ENCODE measurements at regions not wholly inside any gene's neighbourhood (a gene's known extent, or its start where the extent isn't known, plus 50 kb on each side); places are given as distances from the start of the nearest gene placed in this dataset.

DNA sequence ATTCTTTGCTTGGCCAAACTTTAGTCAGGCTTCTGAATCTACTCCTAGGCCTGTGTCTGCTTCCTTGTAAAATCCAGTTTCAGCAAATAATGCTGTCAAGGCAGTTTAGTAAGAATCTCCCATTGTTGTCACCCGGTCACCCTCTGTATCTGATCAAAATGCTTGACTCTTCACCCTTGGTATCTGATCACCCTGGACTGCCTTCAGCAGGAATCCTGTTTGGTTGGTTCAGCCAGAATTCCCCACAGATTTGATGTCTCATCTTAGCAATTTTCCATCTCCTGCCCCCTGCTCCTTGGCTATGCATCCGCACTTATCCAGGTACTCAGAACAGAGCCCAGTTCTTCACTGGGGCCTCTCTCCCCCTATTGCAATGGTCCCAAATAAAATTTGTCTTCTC is 172.4 kb upstream of the UBL3 start:
- Histone ChIP-seq H3K27me3 (no peaks in the 10 kb centered on the region), H3K4me3 (no peak overlapping the region), H3K9me3 (no peaks in the 10 kb centered on the region), H3K27ac (no peak overlapping the region), H3K9ac (ENCODE audit: low read depth in 2 of 2, low read length in 2 of 2) (no peak overlapping the region), H3K4me1 (no peaks in the 10 kb centered on the region), H3K36me3 (no peaks in the 10 kb centered on the region)
- no peak for DNase-seq
- intact Hi-C loops (cut with DNase I): no loop called here
- TF ChIP-seq, protein P1, sequence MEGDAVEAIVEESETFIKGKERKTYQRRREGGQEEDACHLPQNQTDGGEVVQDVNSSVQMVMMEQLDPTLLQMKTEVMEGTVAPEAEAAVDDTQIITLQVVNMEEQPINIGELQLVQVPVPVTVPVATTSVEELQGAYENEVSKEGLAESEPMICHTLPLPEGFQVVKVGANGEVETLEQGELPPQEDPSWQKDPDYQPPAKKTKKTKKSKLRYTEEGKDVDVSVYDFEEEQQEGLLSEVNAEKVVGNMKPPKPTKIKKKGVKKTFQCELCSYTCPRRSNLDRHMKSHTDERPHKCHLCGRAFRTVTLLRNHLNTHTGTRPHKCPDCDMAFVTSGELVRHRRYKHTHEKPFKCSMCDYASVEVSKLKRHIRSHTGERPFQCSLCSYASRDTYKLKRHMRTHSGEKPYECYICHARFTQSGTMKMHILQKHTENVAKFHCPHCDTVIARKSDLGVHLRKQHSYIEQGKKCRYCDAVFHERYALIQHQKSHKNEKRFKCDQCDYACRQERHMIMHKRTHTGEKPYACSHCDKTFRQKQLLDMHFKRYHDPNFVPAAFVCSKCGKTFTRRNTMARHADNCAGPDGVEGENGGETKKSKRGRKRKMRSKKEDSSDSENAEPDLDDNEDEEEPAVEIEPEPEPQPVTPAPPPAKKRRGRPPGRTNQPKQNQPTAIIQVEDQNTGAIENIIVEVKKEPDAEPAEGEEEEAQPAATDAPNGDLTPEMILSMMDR (IDR thresholded peaks at IDR 0.05): no peak

DNA sequence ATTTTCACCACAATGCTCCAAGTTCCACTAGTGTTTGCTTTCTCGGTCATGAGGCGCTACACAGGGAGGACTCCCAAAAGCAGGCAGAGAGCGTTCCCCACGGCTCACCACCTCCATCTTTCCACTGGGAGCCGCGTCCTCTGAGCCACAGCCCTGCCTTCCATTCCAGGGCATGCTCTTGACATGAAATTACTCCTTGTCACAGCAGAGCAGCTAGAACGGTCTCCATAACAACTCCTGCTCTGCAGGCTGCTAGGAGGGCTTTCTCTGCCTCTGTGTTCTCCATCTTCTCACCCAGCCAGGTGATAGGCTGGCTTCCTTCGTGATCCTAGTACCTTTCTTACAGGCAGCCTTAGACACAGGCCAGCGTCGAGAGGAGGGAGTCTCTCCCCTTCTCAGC is 171.8 kb upstream of the UBL3 start:
- Histone ChIP-seq H3K27me3 (no peaks in the 10 kb centered on the region), H3K27ac (no peak overlapping the region), H3K4me1 (no peaks in the 10 kb centered on the region), H3K9ac (ENCODE audit: low read depth in 2 of 2, low read length in 2 of 2) (no peak overlapping the region), H3K4me3 (no peak overlapping the region), H3K9me3 (no peaks in the 10 kb centered on the region), H3K36me3 (no peaks in the 10 kb centered on the region)
- intact Hi-C loops (cut with DNase I): no loop called here
- TF ChIP-seq, protein P1 (IDR thresholded peaks at IDR 0.05): no peak
- DNase-seq: no peak

DNA sequence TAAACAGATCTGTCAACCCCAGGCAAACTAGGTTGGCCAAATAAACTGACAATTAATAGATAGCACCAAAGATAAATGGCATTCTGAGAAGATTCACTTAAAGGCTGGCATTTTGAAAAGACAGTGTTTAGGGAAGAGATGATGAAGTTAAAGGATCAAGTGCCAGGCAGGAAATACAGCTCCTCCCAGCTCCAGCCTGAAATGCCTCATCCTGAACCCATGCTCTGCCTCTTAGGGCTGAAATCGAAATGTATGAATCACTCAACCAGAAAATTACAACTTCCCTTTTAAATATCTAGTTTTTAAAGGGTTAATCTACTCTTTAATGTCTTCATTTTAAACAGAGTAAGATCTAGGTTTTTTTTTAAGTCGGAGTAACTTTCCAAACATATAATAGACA is 171.2 kb upstream of the UBL3 start:
- H3K4me3 ChIP-seq: no peak overlapping the region

DNA sequence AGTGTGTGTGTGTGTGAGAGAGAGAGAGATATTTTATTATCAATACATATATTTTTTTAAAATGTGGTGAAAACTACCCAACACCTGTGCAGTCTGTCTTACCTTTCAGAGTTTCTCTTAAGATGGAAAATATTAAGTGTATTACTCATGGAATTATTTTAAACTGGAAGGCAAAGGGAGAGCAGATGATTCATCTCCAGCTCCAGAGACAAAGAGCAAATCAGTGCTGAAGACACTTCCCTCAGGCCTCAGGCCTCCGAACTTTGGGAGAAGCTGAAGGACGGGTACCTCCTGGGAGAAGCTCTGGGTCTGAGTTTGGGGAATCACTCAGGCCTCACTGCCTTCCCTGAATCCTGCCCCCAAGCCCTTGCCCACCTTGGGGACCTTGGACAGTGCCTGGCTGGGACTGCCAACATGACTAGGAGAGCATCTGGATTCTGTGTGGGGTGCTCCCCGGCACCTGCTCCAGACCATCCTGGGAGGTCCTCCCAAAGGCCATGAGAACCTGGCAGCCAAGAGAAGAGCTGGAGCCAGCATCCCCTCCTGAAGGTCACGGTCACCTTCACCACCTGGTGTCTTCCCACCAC is 170.4 kb upstream of the UBL3 start:
- TF ChIP-seq, protein P1 (IDR thresholded peaks at IDR 0.05): no peak
- Histone ChIP-seq H3K9me3 (no peaks in the 10 kb centered on the region), H3K4me3 (no peak overlapping the region), H3K9ac (ENCODE audit: low read depth in 2 of 2, low read length in 2 of 2) (no peak overlapping the region), H3K36me3 (no peaks in the 10 kb centered on the region), H3K27ac (no peak overlapping the region), H3K27me3 (no peaks in the 10 kb centered on the region), H3K4me1 (no peaks in the 10 kb centered on the region)
- no peak for DNase-seq
- intact Hi-C loops (cut with DNase I): no loop called here

More for the DNA sequence above, 171.2 kb upstream of the UBL3 start:
- DNase-seq: no peak
- no peak overlapping the region for H3K27ac ChIP-seq
- TF ChIP-seq, protein P1 (IDR thresholded peaks at IDR 0.05): no peak
- H3K36me3 ChIP-seq: no peaks in the 10 kb centered on the region
- no peaks in the 10 kb centered on the region for H3K9me3 ChIP-seq
- no peaks in the 10 kb centered on the region for H3K4me1 ChIP-seq
- intact Hi-C loops (cut with DNase I): no loop called here
- H3K9ac ChIP-seq (ENCODE audit: low read depth in 2 of 2, low read length in 2 of 2): no peak overlapping the region
- H3K27me3 ChIP-seq: no peaks in the 10 kb centered on the region

DNA sequence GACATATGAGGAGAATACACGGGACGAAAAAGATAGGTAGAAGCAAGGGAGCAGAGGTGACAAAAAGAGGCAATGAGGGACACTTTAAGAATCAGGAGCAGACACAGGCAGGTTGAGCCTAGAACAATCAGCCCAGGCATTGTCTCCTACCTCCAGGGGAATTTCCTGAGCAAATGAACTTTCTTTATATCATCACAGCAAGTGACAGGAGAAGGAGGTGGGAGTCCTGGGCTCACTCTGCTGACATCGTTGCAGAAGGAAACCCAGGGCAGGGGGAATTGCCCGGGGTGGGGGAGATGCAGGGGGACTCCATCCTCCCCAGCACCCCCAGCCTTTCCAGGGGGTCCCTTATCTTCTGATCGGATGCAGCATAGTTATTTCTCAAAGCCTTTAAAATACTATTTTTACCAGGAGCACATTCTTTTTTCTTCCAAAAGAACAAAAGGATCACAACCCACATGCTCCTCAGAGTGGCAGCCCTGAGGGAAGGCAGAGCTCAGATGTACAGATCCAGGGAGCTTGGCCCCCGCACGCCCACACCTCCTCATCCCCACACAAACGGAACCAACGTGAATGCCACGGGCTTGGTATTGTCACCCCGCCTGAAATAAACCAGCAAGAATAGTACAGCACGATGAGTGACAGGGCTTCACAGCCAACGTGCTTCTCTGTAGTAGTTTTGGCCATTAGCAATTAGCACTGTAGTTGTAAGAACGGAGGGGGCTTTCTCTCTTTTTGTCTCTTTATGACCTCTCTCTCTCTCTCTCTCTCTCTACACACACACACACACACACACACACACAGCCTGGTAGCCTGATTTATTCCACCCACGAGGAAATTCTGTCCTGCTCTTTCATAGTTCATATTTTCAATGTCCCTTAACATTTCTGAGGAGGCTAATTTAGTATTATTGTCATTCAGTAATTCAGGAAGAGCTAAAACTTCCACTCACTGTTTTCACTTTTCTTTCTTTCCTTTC is 169.5 kb upstream of the UBL3 start:
- intact Hi-C loops (cut with DNase I): no loop called here
- no peak for DNase-seq
- H3K36me3 ChIP-seq: no peaks in the 10 kb centered on the region
- no peak overlapping the region for H3K4me3 ChIP-seq
- no peaks in the 10 kb centered on the region for H3K27me3 ChIP-seq
- H3K9me3 ChIP-seq: no peaks in the 10 kb centered on the region
- TF ChIP-seq, protein P1 (IDR thresholded peaks at IDR 0.05): no peak
- H3K4me1 ChIP-seq: no peaks in the 10 kb centered on the region
- no peak overlapping the region for H3K27ac ChIP-seq
- H3K9ac ChIP-seq (ENCODE audit: low read depth in 2 of 2, low read length in 2 of 2): no peak overlapping the region
